ENCODE measurements at regions not wholly inside any gene's neighbourhood (a gene's known extent, or its start where the extent isn't known, plus 50 kb on each side); places are given as distances from the start of the nearest gene placed in this dataset.

- no peak for DNase-seq
These were observed 233.9 kb downstream of the MRPL39 start for GRCh38 chr21:25373126-25374082.

GRCh38 chr21:25371841-25372425, 235.3 kb downstream of the MRPL39 start:
- no peak for DNase-seq

GRCh38 chr21:25370311-25370744, 237.0 kb downstream of the MRPL39 start:
- DNase-seq = no peak

GRCh38 chr21:25369524-25370300, 237.6 kb downstream of the MRPL39 start:
- DNase-seq = no peak

GRCh38 chr21:25368531-25368930, 238.8 kb downstream of the MRPL39 start:
- no peak for DNase-seq

GRCh38 chr21:25366116-25366515, 241.2 kb downstream of the MRPL39 start:
- no peak for DNase-seq

- no peak for DNase-seq
These were observed 244.7 kb downstream of the MRPL39 start for GRCh38 chr21:25362375-25363267.

GRCh38 chr21:25361765-25362164, 245.5 kb downstream of the MRPL39 start:
- no peak for DNase-seq

- no peak for DNase-seq
These were observed 246.2 kb downstream of the MRPL39 start for GRCh38 chr21:25361097-25361496.

GRCh38 chr21:25360593-25360992, 246.7 kb downstream of the MRPL39 start:
- DNase-seq = no peak

- DNase-seq = no peak
These were observed 247.6 kb downstream of the MRPL39 start for GRCh38 chr21:25359724-25360123.

GRCh38 chr21:25350056-25350455, 257.2 kb downstream of the MRPL39 start:
- no peak for DNase-seq

- DNase-seq = no peak
These were observed 263.3 kb downstream of the MRPL39 start for GRCh38 chr21:25343774-25344545.

- DNase-seq = no peak
These were observed 264.5 kb downstream of the MRPL39 start for GRCh38 chr21:25342816-25343215.

- no peak for DNase-seq
These were observed 265.3 kb downstream of the MRPL39 start for GRCh38 chr21:25341981-25342380.

- DNase-seq = no peak
These were observed 268.9 kb downstream of the MRPL39 start for GRCh38 chr21:25338415-25338814.

GRCh38 chr21:25334046-25334730, 273.1 kb downstream of the MRPL39 start:
- DNase-seq = no peak

GRCh38 chr21:25331286-25331685, 276.0 kb downstream of the MRPL39 start:
- no peak for DNase-seq

GRCh38 chr21:25330266-25330665, 277.0 kb downstream of the MRPL39 start:
- DNase-seq = no peak

GRCh38 chr21:25329227-25329825, 278.0 kb downstream of the MRPL39 start:
- DNase-seq = no peak

GRCh38 chr21:25328736-25329135, 278.5 kb downstream of the MRPL39 start:
- no peak for DNase-seq
